ENCODE measurements at regions not wholly inside any gene's neighbourhood (a gene's known extent, or its start where the extent isn't known, plus 50 kb on each side); places are given as distances from the start of the nearest gene placed in this dataset.

- DNase-seq (ENCODE audit: low read depth), result no peak
- no peak overlapping the region for H3K4me3 ChIP-seq (ENCODE audit: low read depth, low read length)
- TF ChIP-seq CTCF (IDR thresholded peaks at IDR 0.05; ENCODE audit: low read depth, low read length, missing control alignments), result no peak
These were observed 290.5 kb upstream of the AKR1E2 start for GRCh38 chr10:4535521-4535920.

GRCh38 chr10:4533621-4534020, 292.4 kb upstream of the AKR1E2 start:
- DNase-seq (ENCODE audit: low read depth), result no peak
- no peak overlapping the region for H3K4me3 ChIP-seq (ENCODE audit: low read depth, low read length)
- no peak for TF ChIP-seq CTCF (IDR thresholded peaks at IDR 0.05; ENCODE audit: low read depth, low read length, missing control alignments)

GRCh38 chr10:4532976-4533375, 293.0 kb upstream of the AKR1E2 start:
- TF ChIP-seq CTCF (IDR thresholded peaks at IDR 0.05; ENCODE audit: low read depth, low read length, missing control alignments), result no peak
- no peak for DNase-seq (ENCODE audit: low read depth)
- no peak overlapping the region for H3K4me3 ChIP-seq (ENCODE audit: low read depth, low read length)

GRCh38 chr10:4532467-4532866, 293.5 kb upstream of the AKR1E2 start:
- DNase-seq (ENCODE audit: low read depth), result no peak
- H3K4me3 ChIP-seq (ENCODE audit: low read depth, low read length), result no peak overlapping the region
- TF ChIP-seq CTCF (IDR thresholded peaks at IDR 0.05; ENCODE audit: low read depth, low read length, missing control alignments), result no peak

- H3K4me3 ChIP-seq (ENCODE audit: low read depth, low read length), result no peak overlapping the region
- no peak for TF ChIP-seq CTCF (IDR thresholded peaks at IDR 0.05; ENCODE audit: low read depth, low read length, missing control alignments)
- DNase-seq (ENCODE audit: low read depth), result no peak
These were observed 294.0 kb upstream of the AKR1E2 start for GRCh38 chr10:4532011-4532410.

- no peak for DNase-seq (ENCODE audit: low read depth)
- no peak for TF ChIP-seq CTCF (IDR thresholded peaks at IDR 0.05; ENCODE audit: low read depth, low read length, missing control alignments)
- no peak overlapping the region for H3K4me3 ChIP-seq (ENCODE audit: low read depth, low read length)
These were observed 296.7 kb upstream of the AKR1E2 start for GRCh38 chr10:4529266-4529665.

GRCh38 chr10:4527281-4527970, 298.6 kb upstream of the AKR1E2 start:
- no peak for DNase-seq (ENCODE audit: low read depth)
- no peak overlapping the region for H3K4me3 ChIP-seq (ENCODE audit: low read depth, low read length)
- TF ChIP-seq CTCF (IDR thresholded peaks at IDR 0.05; ENCODE audit: low read depth, low read length, missing control alignments), result no peak

All from GM12864 (cell line).